ENCODE measurements at regions not wholly inside any gene's neighbourhood (a gene's known extent, or its start where the extent isn't known, plus 50 kb on each side); places are given as distances from the start of the nearest gene placed in this dataset.
"Not testable (repeated sequence)": the region's sequence is repeated elsewhere in the genome, so short reads cannot be mapped to it uniquely, and the experiment has no call there.

- H3K27me3 ChIP-seq (ENCODE audit: control insufficient read depth in 2 of 2, insufficient read depth in 1 of 2, low read length in 1 of 2), result no peaks in the 10 kb centered on the region
- H3K4me3 ChIP-seq (ENCODE audit: low read length in 2 of 2), result no peak overlapping the region
- no peak overlapping the region for H3K27ac ChIP-seq (ENCODE audit: low read depth in 1 of 2, low read length in 1 of 2)
- no peaks in the 10 kb centered on the region for H3K9me3 ChIP-seq (ENCODE audit: control insufficient read depth in 2 of 2, insufficient read depth in 1 of 2, low read length in 1 of 2)
- no peaks in the 10 kb centered on the region for H3K4me1 ChIP-seq (ENCODE audit: control insufficient read depth in 2 of 2, insufficient read depth in 2 of 2, low read length in 2 of 2)
- DNase-seq (ENCODE audit: low read depth in 6 of 9, low spot score in 9 of 9), result no peak
- H3K36me3 ChIP-seq (ENCODE audit: control insufficient read depth in 2 of 2, insufficient read depth in 2 of 2, low read length in 1 of 2), result no peaks in the 10 kb centered on the region
These were observed 1209.8 kb downstream of the FLRT2 start for GRCh38 chr14:86739761-86740160.

GRCh38 chr14:86731427-86731826 is 1201.5 kb downstream of the FLRT2 start:
- H3K4me1 ChIP-seq (ENCODE audit: control insufficient read depth in 2 of 2, insufficient read depth in 2 of 2, low read length in 2 of 2); H3K9me3 ChIP-seq (ENCODE audit: control insufficient read depth in 2 of 2, insufficient read depth in 1 of 2, low read length in 1 of 2); H3K4me3 ChIP-seq (ENCODE audit: low read length in 2 of 2); H3K36me3 ChIP-seq (ENCODE audit: control insufficient read depth in 2 of 2, insufficient read depth in 2 of 2, low read length in 1 of 2); H3K27ac ChIP-seq (ENCODE audit: low read depth in 1 of 2, low read length in 1 of 2); DNase-seq (ENCODE audit: low read depth in 6 of 9, low spot score in 9 of 9); H3K27me3 ChIP-seq (ENCODE audit: control insufficient read depth in 2 of 2, insufficient read depth in 1 of 2, low read length in 1 of 2): not testable (repeated sequence)
- WGBS, result 89% methylated on average over 2 of the region's 2 CpGs

- H3K4me3 ChIP-seq (ENCODE audit: low read length in 2 of 2), result no peak overlapping the region
- no peaks in the 10 kb centered on the region for H3K27me3 ChIP-seq (ENCODE audit: control insufficient read depth in 2 of 2, insufficient read depth in 1 of 2, low read length in 1 of 2)
- DNase-seq (ENCODE audit: low read depth in 6 of 9, low spot score in 9 of 9), result no peak
- H3K27ac ChIP-seq (ENCODE audit: low read depth in 1 of 2, low read length in 1 of 2), result no peak overlapping the region
- no peaks in the 10 kb centered on the region for H3K36me3 ChIP-seq (ENCODE audit: control insufficient read depth in 2 of 2, insufficient read depth in 2 of 2, low read length in 1 of 2)
- no peaks in the 10 kb centered on the region for H3K9me3 ChIP-seq (ENCODE audit: control insufficient read depth in 2 of 2, insufficient read depth in 1 of 2, low read length in 1 of 2)
- no peaks in the 10 kb centered on the region for H3K4me1 ChIP-seq (ENCODE audit: control insufficient read depth in 2 of 2, insufficient read depth in 2 of 2, low read length in 2 of 2)
These were observed 1193.3 kb downstream of the FLRT2 start for GRCh38 chr14:86723254-86723624.

GRCh38 chr14:86722612-86723253 is 1192.8 kb downstream of the FLRT2 start:
- H3K36me3 ChIP-seq (ENCODE audit: control insufficient read depth in 2 of 2, insufficient read depth in 2 of 2, low read length in 1 of 2), result no peaks in the 10 kb centered on the region
- DNase-seq (ENCODE audit: low read depth in 6 of 9, low spot score in 9 of 9), result no peak
- H3K27ac ChIP-seq (ENCODE audit: low read depth in 1 of 2, low read length in 1 of 2), result no peak overlapping the region
- no peak overlapping the region for H3K4me3 ChIP-seq (ENCODE audit: low read length in 2 of 2)
- H3K9me3 ChIP-seq (ENCODE audit: control insufficient read depth in 2 of 2, insufficient read depth in 1 of 2, low read length in 1 of 2), result no peaks in the 10 kb centered on the region
- H3K4me1 ChIP-seq (ENCODE audit: control insufficient read depth in 2 of 2, insufficient read depth in 2 of 2, low read length in 2 of 2), result no peaks in the 10 kb centered on the region
- H3K27me3 ChIP-seq (ENCODE audit: control insufficient read depth in 2 of 2, insufficient read depth in 1 of 2, low read length in 1 of 2), result no peaks in the 10 kb centered on the region
- 99% methylated on average over 2 of the region's 2 CpGs for WGBS

- no peaks in the 10 kb centered on the region for H3K27me3 ChIP-seq (ENCODE audit: control insufficient read depth in 2 of 2, insufficient read depth in 1 of 2, low read length in 1 of 2)
- H3K9me3 ChIP-seq (ENCODE audit: control insufficient read depth in 2 of 2, insufficient read depth in 1 of 2, low read length in 1 of 2), result no peaks in the 10 kb centered on the region
- H3K27ac ChIP-seq (ENCODE audit: low read depth in 1 of 2, low read length in 1 of 2), result no peak overlapping the region
- no peaks in the 10 kb centered on the region for H3K4me1 ChIP-seq (ENCODE audit: control insufficient read depth in 2 of 2, insufficient read depth in 2 of 2, low read length in 2 of 2)
- no peaks in the 10 kb centered on the region for H3K36me3 ChIP-seq (ENCODE audit: control insufficient read depth in 2 of 2, insufficient read depth in 2 of 2, low read length in 1 of 2)
- H3K4me3 ChIP-seq (ENCODE audit: low read length in 2 of 2), result no peak overlapping the region
- DNase-seq (ENCODE audit: low read depth in 6 of 9, low spot score in 9 of 9), result no peak
These were observed 1184.6 kb downstream of the FLRT2 start for GRCh38 chr14:86714575-86714974.

- Histone ChIP-seq H3K27me3 (ENCODE audit: control insufficient read depth in 2 of 2, insufficient read depth in 1 of 2, low read length in 1 of 2) (no peaks in the 10 kb centered on the region), H3K36me3 (ENCODE audit: control insufficient read depth in 2 of 2, insufficient read depth in 2 of 2, low read length in 1 of 2) (no peaks in the 10 kb centered on the region), H3K27ac (ENCODE audit: low read depth in 1 of 2, low read length in 1 of 2) (no peak overlapping the region), H3K9me3 (ENCODE audit: control insufficient read depth in 2 of 2, insufficient read depth in 1 of 2, low read length in 1 of 2) (no peaks in the 10 kb centered on the region), H3K4me3 (ENCODE audit: low read length in 2 of 2) (no peak overlapping the region), H3K4me1 (ENCODE audit: control insufficient read depth in 2 of 2, insufficient read depth in 2 of 2, low read length in 2 of 2) (no peaks in the 10 kb centered on the region)
- 85% methylated on average over 2 of the region's 2 CpGs for WGBS
- no peak for DNase-seq (ENCODE audit: low read depth in 6 of 9, low spot score in 9 of 9)
These were observed 1184.2 kb downstream of the FLRT2 start for GRCh38 chr14:86714153-86714552.

GRCh38 chr14:86712727-86713126 is 1182.8 kb downstream of the FLRT2 start:
- Histone ChIP-seq H3K36me3 (ENCODE audit: control insufficient read depth in 2 of 2, insufficient read depth in 2 of 2, low read length in 1 of 2) (no peaks in the 10 kb centered on the region), H3K27me3 (ENCODE audit: control insufficient read depth in 2 of 2, insufficient read depth in 1 of 2, low read length in 1 of 2) (no peaks in the 10 kb centered on the region), H3K9me3 (ENCODE audit: control insufficient read depth in 2 of 2, insufficient read depth in 1 of 2, low read length in 1 of 2) (no peaks in the 10 kb centered on the region), H3K27ac (ENCODE audit: low read depth in 1 of 2, low read length in 1 of 2) (no peak overlapping the region), H3K4me1 (ENCODE audit: control insufficient read depth in 2 of 2, insufficient read depth in 2 of 2, low read length in 2 of 2) (no peaks in the 10 kb centered on the region), H3K4me3 (ENCODE audit: low read length in 2 of 2) (no peak overlapping the region)
- no peak for DNase-seq (ENCODE audit: low read depth in 6 of 9, low spot score in 9 of 9)
- 71% methylated on average over 4 of the region's 4 CpGs for WGBS

GRCh38 chr14:86712176-86712575 is 1182.2 kb downstream of the FLRT2 start:
- WGBS, result 96% methylated on average over 1 of the region's 1 CpG

GRCh38 chr14:86708846-86709339 is 1178.9 kb downstream of the FLRT2 start:
- Histone ChIP-seq H3K36me3 (ENCODE audit: control insufficient read depth in 2 of 2, insufficient read depth in 2 of 2, low read length in 1 of 2) (no peaks in the 10 kb centered on the region), H3K4me3 (ENCODE audit: low read length in 2 of 2) (no peak overlapping the region), H3K9me3 (ENCODE audit: control insufficient read depth in 2 of 2, insufficient read depth in 1 of 2, low read length in 1 of 2) (no peaks in the 10 kb centered on the region), H3K27ac (ENCODE audit: low read depth in 1 of 2, low read length in 1 of 2) (no peak overlapping the region), H3K4me1 (ENCODE audit: control insufficient read depth in 2 of 2, insufficient read depth in 2 of 2, low read length in 2 of 2) (no peaks in the 10 kb centered on the region), H3K27me3 (ENCODE audit: control insufficient read depth in 2 of 2, insufficient read depth in 1 of 2, low read length in 1 of 2) (no peaks in the 10 kb centered on the region)
- no peak for DNase-seq (ENCODE audit: low read depth in 6 of 9, low spot score in 9 of 9)

More at GRCh38 chr14:86712176-86712575, 1182.2 kb downstream of the FLRT2 start:
- Histone ChIP-seq H3K4me1 (ENCODE audit: control insufficient read depth in 2 of 2, insufficient read depth in 2 of 2, low read length in 2 of 2) (no peaks in the 10 kb centered on the region), H3K4me3 (ENCODE audit: low read length in 2 of 2) (no peak overlapping the region), H3K27me3 (ENCODE audit: control insufficient read depth in 2 of 2, insufficient read depth in 1 of 2, low read length in 1 of 2) (no peaks in the 10 kb centered on the region), H3K9me3 (ENCODE audit: control insufficient read depth in 2 of 2, insufficient read depth in 1 of 2, low read length in 1 of 2) (no peaks in the 10 kb centered on the region), H3K27ac (ENCODE audit: low read depth in 1 of 2, low read length in 1 of 2) (no peak overlapping the region), H3K36me3 (ENCODE audit: control insufficient read depth in 2 of 2, insufficient read depth in 2 of 2, low read length in 1 of 2) (no peaks in the 10 kb centered on the region)
- DNase-seq (ENCODE audit: low read depth in 6 of 9, low spot score in 9 of 9), result no peak

GRCh38 chr14:86707071-86707470 is 1177.1 kb downstream of the FLRT2 start:
- Histone ChIP-seq H3K27ac (ENCODE audit: low read depth in 1 of 2, low read length in 1 of 2) (no peak overlapping the region), H3K4me3 (ENCODE audit: low read length in 2 of 2) (no peak overlapping the region), H3K9me3 (ENCODE audit: control insufficient read depth in 2 of 2, insufficient read depth in 1 of 2, low read length in 1 of 2) (no peaks in the 10 kb centered on the region), H3K36me3 (ENCODE audit: control insufficient read depth in 2 of 2, insufficient read depth in 2 of 2, low read length in 1 of 2) (no peaks in the 10 kb centered on the region), H3K27me3 (ENCODE audit: control insufficient read depth in 2 of 2, insufficient read depth in 1 of 2, low read length in 1 of 2) (no peaks in the 10 kb centered on the region), H3K4me1 (ENCODE audit: control insufficient read depth in 2 of 2, insufficient read depth in 2 of 2, low read length in 2 of 2) (no peaks in the 10 kb centered on the region)
- no peak for DNase-seq (ENCODE audit: low read depth in 6 of 9, low spot score in 9 of 9)

Measured in thymus (tissue), 11 donors.